Activated CD8-positive, alpha-beta memory T cell treated with anti-CD3 and anti-CD28 coated beads, Interleukin-2, amount 50 U/mL, for 24 hours (primary cell): ENCODE measurements at regions not wholly inside any gene's neighbourhood (a gene's known extent, or its start where the extent isn't known, plus 50 kb on each side); places are given as distances from the start of the nearest gene placed in this dataset.

Experiments used
- DNase-seq: peaks from one replicate; pipeline ENCODE4 v3.0.0-alpha.2; 2020; ENCODE audit errors: extremely low read depth

DNA sequence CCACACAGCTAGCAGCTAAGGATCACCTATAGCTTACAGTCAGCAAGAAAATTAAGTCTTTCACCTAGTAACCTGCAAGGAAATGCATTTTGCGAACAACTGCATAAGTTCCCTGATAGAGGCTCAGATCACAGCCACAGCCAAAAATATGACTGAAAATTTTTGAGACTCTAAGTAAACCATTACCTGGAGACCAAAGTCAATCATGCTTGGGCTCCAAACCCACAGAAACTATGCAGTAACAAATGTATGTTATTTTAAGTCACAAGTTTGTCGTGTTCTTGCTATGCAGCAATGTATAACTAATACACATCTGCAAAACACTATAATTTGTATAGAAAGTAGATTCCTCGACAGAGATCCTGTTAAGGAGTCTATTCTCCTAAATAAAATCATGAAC lies 1025.7 kb upstream of the RAG2 start:
- DNase-seq: no peak

DNA sequence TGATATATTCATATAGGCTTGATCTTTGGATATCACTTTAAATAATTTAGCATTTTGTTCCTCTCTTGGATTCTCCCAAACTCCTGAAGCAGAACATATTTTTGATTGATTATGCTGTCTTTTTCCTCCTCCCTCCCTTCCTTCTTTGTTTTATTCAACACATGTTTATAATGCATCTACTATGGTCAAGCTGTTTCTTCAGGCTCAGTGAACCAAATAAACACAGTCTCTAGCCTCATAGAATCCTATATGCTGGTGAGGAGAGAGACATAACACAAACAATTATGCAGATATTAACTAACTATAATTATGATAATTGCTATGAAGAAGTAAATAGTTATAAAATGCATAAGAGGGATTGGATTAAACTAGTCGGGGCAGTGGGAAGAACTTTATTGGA lies 1023.6 kb upstream of the RAG2 start:
- DNase-seq: no peak

DNA sequence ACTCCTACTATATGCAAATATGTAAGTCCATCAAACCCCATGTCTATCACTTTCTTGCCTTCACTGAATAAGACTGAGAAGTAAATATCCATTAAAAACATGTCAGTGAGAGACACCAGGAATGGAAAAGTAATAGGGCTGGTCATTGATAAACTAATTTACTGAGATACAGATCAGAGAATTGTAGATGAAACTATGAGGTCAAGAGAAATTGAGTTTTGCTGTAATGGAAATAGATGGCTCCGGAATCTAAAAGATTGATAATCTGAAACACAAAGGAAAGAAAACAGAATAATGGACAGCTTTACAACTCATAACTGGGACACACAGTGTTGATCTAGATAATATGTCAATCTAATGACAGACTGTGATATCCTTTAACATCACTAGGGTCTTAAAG lies 1018.3 kb upstream of the RAG2 start:
- no peak for DNase-seq

DNA sequence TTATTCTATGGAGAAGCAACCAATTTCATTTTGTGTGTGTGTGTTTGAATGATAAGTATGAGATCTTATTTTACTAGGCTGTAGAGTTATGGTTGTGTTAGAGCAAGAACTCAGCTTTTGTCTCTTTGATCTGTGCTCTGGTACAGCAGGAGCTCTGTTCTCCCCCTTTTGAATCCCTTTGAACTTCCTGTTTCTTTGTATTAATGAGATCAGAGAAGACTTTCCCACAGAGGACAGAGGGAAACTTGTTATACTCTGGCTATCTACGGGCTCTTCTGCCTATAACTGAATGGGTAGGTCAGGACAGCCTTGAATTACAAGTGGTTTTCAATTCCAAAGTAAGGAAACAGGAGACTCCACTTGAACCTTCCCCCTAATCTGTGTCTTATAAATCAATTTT lies 1015.0 kb upstream of the RAG2 start:
- no peak for DNase-seq

DNA sequence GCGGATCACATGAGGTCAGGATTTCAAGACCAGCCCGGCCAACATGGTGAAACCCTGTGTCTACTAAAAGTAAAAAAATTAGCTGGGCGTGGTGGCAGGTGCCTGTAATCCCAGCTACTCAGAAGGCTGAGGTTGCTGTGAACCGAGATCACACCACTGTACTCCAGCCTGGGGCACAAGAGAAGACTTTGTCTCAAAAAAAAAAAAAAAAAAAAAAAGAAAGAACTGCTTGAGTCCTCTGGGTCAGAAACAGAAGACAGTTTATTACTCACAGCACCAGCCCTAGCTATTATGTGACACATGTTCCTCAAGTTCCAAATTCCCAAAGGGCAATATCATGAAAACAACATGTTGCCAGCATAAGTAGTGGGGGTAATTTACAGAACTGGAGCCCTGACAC lies 1014.1 kb upstream of the RAG2 start:
- no peak for DNase-seq

DNA sequence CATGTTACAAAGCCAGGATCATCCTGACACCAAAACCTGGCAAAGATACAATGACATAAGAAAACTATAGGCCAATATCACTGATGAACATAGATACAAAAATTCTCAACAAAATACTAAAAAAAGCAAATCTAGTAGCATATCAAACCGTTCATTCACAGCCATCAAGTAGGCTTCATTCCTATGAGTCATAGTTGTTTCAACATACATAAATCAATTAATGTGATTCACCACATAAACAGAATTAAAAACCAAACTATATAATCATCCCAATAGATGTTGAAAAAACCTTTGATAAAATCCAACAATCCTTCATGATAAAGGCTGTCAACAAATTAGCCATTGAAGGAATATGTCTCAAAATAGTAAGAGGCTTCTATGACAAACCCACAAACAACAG lies 1007.2 kb upstream of the RAG2 start:
- DNase-seq: no peak

DNA sequence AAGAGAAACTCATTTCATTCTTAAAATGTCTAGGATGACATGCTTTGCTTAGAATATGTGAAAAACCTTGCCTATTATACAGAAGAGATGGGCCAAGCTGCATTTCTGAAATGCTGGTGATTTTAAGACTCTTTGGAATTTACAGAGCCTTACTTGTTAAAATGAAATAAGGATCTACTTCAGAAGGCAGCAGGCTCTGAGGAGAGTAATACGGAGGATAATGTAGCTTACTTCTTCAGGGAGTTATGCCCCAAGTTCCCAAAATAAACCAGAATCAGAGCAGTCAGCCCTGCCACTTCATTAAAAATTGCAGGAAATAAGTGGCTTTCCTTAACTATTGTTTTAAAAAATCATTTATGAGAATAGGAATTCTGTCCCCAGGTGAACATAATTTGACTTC lies 1000.3 kb upstream of the RAG2 start:
- no peak for DNase-seq

DNA sequence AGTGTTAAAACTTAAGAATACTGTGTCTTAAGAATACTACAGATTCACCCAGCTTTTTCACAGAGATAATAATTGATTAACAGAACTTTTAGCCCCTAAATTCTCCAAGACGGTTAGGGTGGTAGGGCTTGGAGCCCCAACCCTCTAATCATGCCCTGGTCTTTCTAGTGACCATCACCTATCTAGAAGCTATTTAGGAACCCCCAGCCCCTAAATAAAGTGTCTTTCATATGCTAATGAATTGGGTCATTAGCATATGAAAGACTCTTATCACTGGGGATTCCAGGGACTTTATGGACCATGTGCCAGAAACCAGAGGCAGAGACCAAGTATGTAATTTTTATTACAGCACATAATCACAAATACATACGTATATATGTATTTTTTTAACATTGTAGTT lies 999.7 kb upstream of the RAG2 start:
- DNase-seq: no peak

DNA sequence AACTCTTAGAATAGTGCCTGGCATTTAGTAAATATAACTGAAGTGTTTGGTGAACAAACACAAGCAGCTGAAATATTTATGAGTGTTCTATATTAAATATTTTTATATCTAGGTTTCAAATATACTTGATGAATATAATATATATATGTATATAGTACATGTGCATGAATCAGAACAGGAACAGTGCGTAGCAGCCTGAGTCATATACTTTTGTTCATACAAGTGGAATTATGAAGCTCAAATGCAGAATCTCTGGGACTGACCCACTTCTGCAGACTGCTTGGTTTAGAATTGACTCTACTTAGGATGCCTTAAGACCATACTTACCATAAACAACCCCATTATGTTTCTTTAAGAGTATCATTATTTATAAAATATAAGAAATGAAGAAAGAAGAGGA lies 997.8 kb upstream of the RAG2 start:
- no peak for DNase-seq

DNA sequence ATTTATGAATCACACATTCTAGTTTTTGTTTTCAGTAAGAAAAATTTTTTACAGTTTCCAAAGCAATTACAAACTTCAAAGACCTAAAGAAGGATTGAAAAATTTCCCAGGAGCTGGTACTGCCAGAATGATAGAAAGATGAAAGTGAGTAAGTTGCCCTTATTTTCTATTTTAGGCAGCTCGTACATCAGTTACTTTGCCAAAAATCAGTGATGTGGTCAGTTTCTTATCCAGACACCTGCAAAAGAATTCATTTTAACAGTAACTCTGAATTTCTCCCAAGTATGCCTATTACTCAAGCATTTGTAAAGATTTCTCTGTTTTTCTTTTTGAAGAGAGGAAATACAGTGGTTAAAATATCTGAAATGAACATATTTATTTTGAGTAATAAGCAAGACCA lies 976.3 kb upstream of the RAG2 start:
- no peak for DNase-seq

DNA sequence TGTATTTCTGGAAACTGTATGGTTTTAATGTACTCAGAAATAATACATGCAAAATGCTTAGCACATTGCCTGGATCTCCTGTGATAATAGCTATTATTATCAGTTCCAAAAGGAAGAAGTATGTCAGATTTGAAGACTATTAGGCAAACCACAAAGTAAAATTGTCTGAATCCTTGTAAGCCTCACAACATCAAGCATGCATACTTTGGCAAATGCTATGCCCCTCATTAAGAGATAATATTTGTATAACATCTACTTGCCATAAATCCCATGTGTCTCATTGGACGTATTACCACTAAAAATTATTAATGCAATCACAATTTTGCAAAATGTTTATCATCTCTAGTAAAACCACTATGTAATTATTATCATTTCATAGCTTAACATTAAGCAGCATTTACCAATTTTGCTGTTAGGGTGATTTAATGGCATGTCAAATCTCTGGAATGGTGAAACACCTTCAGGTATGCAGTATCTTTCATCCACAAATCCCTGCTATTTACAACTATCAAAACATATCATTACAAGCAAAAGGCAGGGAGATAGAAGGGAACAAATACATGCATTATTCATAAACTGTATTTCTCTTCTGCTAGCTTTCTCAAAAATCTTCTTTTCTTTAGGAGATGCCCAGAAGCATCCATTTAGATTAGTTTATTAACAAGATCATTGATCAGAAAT lies 974.6 kb upstream of the RAG2 start:
- DNase-seq: no peak

DNA sequence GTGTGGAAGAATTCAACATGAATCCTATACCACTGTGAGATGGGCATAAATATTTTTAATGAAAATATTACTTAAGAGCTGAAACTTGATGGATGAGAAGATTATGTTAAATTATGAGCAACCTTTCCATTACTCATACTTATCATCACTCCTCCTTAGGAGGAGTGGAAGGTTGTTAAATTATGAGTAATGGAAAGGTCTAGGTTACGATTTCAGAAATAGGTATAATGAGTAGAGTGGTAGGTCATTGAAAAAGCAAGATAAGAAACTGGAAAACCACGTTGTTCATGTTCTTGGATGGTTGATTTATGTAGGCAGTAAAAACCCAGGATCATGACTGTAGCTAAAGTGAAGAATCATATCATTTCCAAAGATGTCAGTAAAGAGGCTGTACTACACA lies 973.2 kb upstream of the RAG2 start:
- DNase-seq: no peak

DNA sequence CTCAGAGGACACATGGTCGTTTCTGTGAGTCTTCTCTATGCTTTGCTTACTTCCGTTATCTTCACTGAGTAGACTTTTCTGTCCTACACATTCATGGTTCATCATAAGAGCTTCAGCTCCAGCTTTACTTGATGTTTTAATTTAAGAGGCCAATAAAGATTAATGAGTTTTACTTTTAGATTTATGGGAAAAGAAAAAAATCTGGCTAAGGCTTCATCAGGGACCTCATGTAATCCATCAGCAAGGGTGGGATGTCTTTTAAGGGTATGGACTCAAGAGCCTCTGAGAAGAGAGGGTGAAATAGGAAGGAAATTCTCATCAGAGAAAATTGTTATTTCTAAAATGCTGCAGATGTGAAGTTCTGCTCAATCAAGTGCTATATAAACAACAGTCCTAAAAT lies 963.0 kb upstream of the RAG2 start:
- no peak for DNase-seq

DNA sequence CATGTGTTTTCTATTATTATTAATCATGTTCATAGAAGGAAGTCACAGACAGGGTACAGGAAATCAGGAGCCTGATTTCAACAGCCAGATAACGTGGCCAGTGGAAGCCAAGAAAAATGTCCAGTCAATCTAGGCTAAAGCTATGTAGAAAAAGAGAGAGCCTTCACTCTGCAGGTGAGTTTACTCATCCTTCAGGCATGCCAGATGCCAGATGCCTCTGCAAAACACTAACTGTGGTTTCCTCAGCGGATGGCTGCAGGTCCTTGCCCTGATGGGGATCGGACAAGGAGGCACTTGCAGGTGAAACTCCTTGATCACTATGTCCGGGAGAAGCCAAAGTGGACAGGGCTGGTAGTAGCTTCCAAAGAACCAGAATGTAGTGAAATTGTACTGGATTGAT lies 962.3 kb upstream of the RAG2 start:
- DNase-seq: no peak

DNA sequence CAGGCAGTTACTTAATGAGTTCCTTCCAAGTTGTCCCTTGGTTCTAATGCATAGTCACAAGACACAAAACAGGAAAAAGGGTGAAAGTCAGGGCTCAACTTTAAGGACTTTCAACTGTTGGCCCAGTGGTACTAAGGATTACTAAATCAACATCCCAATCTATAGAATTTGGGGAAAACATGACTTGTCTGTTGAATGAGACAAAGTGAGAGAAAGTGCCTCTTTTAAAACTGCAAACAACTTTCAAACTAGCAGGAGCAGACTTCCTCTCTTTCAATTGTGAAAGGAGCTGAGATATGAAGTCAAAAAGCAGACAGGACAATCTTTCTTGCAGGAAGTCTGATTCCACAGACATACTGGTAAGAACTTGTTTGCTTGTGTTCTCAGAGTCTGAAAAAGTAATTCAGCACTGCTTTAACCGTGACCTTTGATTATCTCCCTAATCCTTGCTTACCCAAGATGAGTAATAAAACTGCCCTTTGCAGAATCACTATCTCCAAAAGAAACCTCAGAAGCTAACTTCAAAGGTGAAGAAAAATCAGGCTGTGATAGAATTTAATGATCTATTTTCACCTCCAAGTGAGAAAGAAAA lies 960.7 kb upstream of the RAG2 start:
- DNase-seq: no peak

DNA sequence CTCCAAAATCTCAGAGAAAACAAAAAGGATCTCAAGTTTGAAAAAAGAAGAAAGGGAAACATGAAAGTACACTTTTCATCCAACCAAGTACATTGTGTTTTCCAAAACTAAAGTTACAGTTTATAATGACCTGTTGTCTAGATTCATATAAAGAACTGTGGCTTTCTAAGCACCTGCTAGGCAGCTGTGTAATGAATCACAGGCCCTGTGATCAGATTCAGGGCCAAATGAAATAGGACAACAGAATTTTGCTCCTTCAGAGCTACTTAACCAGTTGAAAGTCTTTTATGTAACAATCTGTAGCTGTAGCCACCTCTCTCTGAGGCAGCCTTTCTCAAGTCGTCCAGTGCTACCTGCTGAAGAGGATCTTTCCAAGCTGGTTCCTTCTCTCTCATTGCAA lies 960.0 kb upstream of the RAG2 start:
- no peak for DNase-seq

DNA sequence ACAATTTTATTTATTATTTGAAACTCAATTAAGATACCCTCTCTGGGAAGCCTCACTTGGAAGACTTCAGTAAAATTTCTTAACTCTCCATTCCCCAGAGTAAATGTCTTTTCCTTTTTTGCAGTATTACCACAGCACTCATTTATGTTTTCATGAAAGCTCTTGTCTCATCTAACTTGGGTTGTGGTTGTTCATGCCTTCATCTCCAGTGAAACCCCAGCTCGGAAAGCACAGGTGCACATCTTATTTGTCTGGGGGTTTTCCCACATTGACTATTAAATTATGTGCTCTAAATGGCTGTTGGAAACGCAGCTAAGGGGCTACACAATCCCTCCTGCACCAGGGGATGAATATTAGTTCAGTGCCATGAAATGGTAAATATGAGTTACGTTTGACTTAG lies 954.2 kb upstream of the RAG2 start:
- no peak for DNase-seq

DNA sequence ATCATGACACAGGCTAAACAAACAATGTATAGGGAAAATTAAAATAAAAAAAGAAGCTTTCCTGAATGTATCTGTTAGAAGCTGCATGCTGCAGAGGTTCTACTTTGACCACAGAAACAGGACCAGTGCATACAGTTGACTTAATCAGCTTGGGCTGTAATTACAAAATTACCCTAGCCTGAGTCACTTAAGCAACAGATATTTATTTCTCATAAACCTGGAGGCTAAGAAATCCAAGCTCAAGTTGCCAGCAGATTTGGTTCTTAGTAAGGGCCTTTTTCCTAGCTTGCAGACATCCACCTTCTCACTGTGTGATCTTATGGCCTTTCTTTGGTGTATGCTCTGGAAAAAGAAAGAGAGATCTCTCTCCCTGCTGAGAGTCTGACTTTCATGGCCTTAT lies 946.5 kb upstream of the RAG2 start:
- DNase-seq: no peak

DNA sequence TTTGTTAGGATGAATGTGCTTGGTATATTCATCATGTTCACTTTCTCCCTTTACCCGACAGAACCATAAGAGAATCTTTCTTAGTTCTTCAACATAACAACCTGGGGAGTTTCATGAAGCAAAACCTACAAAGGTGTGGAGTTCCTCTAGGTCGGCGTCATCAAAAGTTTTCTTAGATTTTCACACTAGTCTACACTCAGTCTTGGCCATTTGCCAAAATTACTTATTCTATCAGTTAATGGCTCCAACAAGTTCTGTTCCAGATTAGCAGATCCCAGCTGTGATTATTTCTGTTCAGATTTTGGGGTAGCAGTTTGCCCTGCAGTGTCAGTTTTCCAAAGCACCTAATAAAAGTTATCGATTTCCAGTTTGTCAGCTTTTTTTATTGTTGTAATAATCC lies 935.8 kb upstream of the RAG2 start:
- DNase-seq: no peak

DNA sequence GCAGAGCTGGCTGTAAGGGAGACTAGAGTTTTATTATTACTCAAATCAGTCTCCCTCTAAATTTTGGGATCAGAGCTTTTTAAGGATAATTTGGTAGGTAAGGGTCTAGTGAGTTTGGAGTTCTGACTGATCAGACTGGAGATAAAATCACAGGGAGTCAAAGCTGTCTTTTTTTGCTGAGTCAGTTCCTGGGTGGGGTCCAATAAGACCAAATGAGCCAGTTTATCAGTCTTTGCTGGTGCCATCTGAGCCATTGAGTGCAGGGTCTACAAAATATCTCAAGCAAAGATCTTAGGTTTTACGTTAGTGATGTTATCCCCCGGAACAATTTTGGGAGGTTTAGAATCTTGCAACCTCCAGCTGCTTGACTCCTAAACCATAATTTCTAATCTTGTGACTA lies 935.1 kb upstream of the RAG2 start:
- no peak for DNase-seq

DNA sequence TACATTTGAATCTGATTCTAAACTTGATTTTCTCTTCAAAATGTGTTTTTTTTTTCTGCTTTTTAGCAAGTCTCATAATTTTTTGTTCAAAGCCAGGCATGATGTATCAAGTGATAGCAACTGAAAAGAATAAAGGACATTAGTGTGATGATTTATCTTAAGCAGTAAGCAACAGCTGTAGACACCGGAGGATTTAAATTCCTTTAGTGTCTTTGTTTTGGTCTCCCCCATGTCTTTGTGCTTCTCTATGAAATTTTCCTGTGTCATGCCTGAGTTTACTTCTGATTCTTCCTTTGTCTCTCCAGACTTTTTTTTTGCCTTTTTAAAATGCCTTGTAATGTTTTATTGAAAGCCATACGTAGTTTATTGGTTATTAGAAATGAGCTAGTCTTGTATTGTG lies 934.2 kb upstream of the RAG2 start:
- DNase-seq: no peak

DNA sequence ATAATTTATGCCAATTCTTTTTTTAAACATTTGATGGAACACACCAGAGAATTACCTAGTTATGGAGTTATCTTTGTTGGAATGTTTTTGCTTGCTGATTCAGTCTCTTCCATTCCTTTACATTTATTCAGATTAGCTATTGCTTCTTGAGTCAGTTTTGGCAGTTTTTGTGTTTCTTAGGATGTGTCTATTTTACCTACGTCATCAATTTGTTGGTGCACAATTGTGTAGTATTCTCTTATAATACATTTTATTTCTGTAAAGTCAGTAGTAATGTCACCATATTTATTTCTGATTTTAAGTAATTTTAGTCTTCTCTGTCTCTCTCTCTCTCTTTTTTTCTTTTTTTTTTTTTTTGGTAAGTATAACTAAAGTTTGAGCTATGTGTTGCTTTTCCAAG lies 929.5 kb upstream of the RAG2 start:
- DNase-seq: no peak

DNA sequence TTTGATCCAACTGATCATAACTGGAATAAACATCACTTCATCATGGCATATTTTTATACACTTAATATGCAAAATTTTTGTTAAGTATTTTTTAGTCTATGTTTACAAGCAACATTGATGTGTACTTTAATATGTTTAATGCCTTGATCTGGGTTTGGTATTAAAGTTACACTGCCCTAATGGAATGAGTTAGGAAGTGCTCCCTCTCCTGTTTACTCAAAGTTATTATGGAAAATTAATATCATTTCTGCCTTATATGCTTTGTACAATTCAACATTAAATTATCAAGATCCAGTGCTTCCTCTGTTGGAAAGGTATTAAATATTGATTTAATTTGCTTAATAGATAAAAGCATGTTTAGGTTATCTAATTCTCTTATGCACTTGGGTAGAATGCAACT lies 927.3 kb upstream of the RAG2 start:
- no peak for DNase-seq

DNA sequence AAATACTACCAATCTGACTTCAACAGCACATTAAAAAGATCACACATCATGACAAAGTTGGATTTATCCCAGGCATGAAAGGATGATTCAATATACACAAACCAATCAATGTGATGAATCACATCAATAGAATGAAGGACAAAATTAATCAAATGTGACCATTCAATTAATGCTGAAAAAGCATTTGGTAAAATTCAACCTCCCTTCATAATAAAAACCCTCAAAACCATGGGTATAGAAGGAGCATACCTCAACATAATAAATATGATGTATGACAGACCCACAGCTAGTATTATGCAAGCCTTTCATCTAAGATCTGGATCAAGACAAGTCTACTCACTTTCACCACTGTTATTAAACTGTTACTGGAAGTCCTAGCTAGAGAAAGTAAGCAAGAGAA lies 921.7 kb upstream of the RAG2 start:
- no peak for DNase-seq
